Right atrium auricular region (tissue), 2 donors: ENCODE measurements at regions not wholly inside any gene's neighbourhood (a gene's known extent, or its start where the extent isn't known, plus 50 kb on each side); places are given as distances from the start of the nearest gene placed in this dataset.
"Not testable (repeated sequence)": the region's sequence is repeated elsewhere in the genome, so short reads cannot be mapped to it uniquely, and the experiment has no call there.

Experiments
- DNase-seq: peaks from one replicate; pipeline ENCODE4 v3.0.0-alpha.2; 2019; ENCODE audit warnings: low spot score
- H3K27ac ChIP-seq, 2 donors: fragments of 200-600 bp; sonication (generic); 1 replicate in 1 of 2; 2 replicates in 1 of 2; pipeline ENCODE4 v1.5.1; 2016 to 2019
- H3K27me3 ChIP-seq, 2 donors: fragments of 200-600 bp; sonication (generic); one replicate each; pipeline versions ENCODE4 v1.5.1 to v1.6.0; 2017 to 2019
- H3K36me3 ChIP-seq: fragments of 200-600 bp; sonication (generic); one replicate; pipeline ENCODE4 v1.5.1; 2016
- H3K4me1 ChIP-seq, 2 donors: fragments of 200-600 bp; sonication (generic); one replicate each; pipeline versions ENCODE4 v1.5.1 to v1.6.0; 2017 to 2019
- H3K4me3 ChIP-seq, 2 donors: fragments of 200-600 bp; sonication (generic); 1 replicate in 1 of 2; 2 replicates in 1 of 2; pipeline ENCODE4 v1.5.1; 2017 to 2019; ENCODE audit warnings: mild to moderate bottlenecking in 1 of 2, moderate library complexity in 1 of 2
- H3K9me3 ChIP-seq, 2 donors: fragments of 200-600 bp; sonication (generic); one replicate each; pipeline ENCODE4 v1.5.1; 2019
- CTCF ChIP-seq, 2 donors: fragments of 200-600 bp; sonication (generic); IDR thresholded peaks; one replicate each; pipeline ENCODE4 v1.5.1; 2019; ENCODE audit warnings: antibody characterized with exemption in 2 of 2

- H3K4me1 ChIP-seq = no peaks in the 10 kb centered on the region
- H3K4me3 ChIP-seq = no peak overlapping the region
- no peaks in the 10 kb centered on the region for H3K36me3 ChIP-seq
- TF ChIP-seq CTCF (IDR thresholded peaks at IDR 0.05) = no peak
- no peak overlapping the region for H3K27ac ChIP-seq
- no peaks in the 10 kb centered on the region for H3K27me3 ChIP-seq
- no peaks in the 10 kb centered on the region for H3K9me3 ChIP-seq
- DNase-seq = no peak
These were observed 69.1 kb upstream of the ADTRP start for GRCh38 chr6:11847515-11848345.

DNA sequence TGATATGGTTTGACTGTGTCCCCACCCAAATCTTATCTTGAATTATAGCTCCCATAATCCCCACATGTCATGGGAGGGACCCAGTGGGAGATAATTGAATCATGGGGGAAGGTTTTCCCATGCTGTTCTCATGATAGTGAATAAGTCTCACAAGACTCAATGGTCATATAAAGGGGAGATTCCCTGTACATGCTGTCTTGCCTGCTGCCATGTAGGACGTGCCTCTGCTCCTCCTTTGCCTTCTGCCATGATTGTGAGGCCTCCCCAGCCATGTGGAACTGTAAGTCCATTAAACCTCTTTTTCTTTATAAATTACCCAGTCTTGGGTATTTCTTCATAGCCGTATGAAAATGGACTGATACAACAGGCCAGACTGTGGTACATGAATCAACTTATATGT is 68.5 kb upstream of the ADTRP start:
- H3K4me3 ChIP-seq, H3K27me3 ChIP-seq, H3K27ac ChIP-seq: not testable (repeated sequence)

DNA sequence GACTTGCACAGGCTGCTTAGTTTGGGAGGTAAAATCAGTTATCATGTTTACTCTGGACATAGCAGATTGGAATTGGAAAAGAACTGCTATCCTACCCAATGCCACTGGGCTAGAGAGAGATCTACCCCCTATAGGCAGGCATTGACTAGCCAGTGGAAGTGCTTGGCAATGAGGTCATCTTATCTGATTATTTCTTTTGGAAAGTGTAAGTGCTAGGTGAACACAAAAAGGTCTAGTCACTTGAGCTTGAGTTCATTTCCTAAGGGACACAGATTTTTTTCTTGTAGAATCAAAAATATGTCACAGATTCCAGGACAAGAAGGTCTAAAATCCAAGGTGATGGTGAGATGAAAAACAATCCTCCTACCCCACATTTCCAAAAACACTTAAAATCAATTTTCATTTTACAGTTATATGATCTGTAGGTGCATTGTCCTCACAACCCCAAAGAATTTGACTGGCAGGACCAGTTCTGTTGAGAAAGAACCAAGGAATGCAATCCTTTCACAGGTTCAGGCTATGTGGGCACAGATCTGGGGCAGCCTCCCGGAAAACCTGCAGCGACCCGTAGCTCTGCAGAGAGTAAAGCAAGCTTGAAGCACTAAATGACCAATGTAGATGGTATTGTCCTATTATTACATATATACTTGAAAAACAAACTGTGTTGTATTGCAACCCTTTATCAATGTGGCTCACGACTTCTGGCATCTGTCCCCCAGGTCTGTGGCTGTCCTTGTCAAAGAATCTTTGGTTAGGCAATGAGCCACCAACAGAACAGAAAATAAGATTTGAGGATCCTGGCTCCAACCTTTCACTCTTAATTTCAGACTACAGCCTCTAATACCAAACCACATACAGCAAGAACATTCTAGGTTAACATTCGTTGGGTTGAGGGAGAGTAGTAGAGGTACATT is 67.3 kb upstream of the ADTRP start:
- H3K27ac ChIP-seq = no peak overlapping the region

More for the DNA sequence above, 68.5 kb upstream of the ADTRP start:
- H3K9me3 ChIP-seq, DNase-seq, H3K36me3 ChIP-seq, H3K4me1 ChIP-seq: not testable (repeated sequence)

GRCh38 chr6:11842795-11843194 is 64.2 kb upstream of the ADTRP start:
- not testable (repeated sequence) for DNase-seq, H3K9me3 ChIP-seq, H3K4me3 ChIP-seq, H3K4me1 ChIP-seq, H3K36me3 ChIP-seq, H3K27ac ChIP-seq, H3K27me3 ChIP-seq

More for the DNA sequence above, 67.3 kb upstream of the ADTRP start:
- H3K4me3 ChIP-seq = no peak overlapping the region
- no peaks in the 10 kb centered on the region for H3K9me3 ChIP-seq
- no peaks in the 10 kb centered on the region for H3K27me3 ChIP-seq
- TF ChIP-seq CTCF (IDR thresholded peaks at IDR 0.05) = no peak
- DNase-seq = no peak
- H3K36me3 ChIP-seq = no peaks in the 10 kb centered on the region
- no peaks in the 10 kb centered on the region for H3K4me1 ChIP-seq

DNA sequence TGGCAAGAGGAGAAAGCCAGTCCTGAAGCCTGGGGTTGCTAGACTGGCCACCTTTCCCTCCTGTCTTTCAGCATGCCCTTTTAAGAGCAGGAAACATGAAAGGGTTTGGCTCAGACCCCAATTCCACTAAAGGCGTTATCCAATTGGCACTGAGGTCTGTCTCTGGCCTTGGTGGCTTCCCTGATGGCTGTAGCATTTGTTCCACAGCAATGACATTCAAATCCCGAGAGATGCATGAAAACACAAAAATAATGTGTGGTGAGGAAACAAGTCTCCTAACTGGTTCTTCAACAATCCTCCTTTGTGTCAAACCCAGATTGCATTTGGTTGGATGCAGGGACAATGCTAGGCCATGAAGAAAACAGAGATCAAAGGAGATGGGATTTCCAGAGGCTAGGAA is 56.5 kb upstream of the ADTRP start:
- no peak for TF ChIP-seq CTCF (IDR thresholded peaks at IDR 0.05)
- Histone ChIP-seq H3K4me1 (peaks cover 0 to 4% of the 10 kb centered on the region in 2 donors), H3K36me3 (no peaks in the 10 kb centered on the region), H3K4me3 (no peak overlapping the region), H3K9me3 (no peaks in the 10 kb centered on the region), H3K27ac (no peak overlapping the region), H3K27me3 (no peaks in the 10 kb centered on the region)
- DNase-seq = no peak

- Histone ChIP-seq H3K36me3 (no peaks in the 10 kb centered on the region), H3K9me3 (no peaks in the 10 kb centered on the region), H3K4me1 (peaks cover 0 to 4% of the 10 kb centered on the region in 2 donors), H3K27me3 (no peaks in the 10 kb centered on the region), H3K4me3 (no peak overlapping the region), H3K27ac (no peak overlapping the region)
- DNase-seq = no peak
- no peak for TF ChIP-seq CTCF (IDR thresholded peaks at IDR 0.05)
These were observed 55.3 kb upstream of the ADTRP start for GRCh38 chr6:11833626-11834592.
